ENCODE measurements at regions not wholly inside any gene's neighbourhood (a gene's known extent, or its start where the extent isn't known, plus 50 kb on each side); places are given as distances from the start of the nearest gene placed in this dataset.

GRCh38 chr4:71625005-71625404 lies 158.9 kb downstream of the GC start:
- TF ChIP-seq EZH2phosphoT487 (IDR thresholded peaks at IDR 0.05; ENCODE audit: borderline replicate concordance) (no peak), CTCF (IDR thresholded peaks at IDR 0.05 in 2 of 3, conservative IDR thresholded peaks at IDR 0.05 in 1 of 3; ENCODE audit: borderline replicate concordance in 1 of 3, insufficient read depth in 1 of 3, low read depth in 2 of 3, low read length in 2 of 3) (no peak), ELF1 (IDR thresholded peaks at IDR 0.05; ENCODE audit: borderline replicate concordance, low read depth) (no peak), YY1 (IDR thresholded peaks at IDR 0.05; ENCODE audit: extremely low read depth, insufficient replicate concordance, low read depth, low read length) (no peak), POLR2A (IDR thresholded peaks at IDR 0.05; ENCODE audit: borderline replicate concordance, extremely low read depth, insufficient read depth, insufficient read length) (no peak), POLR2AphosphoS5 (IDR thresholded peaks at IDR 0.05; ENCODE audit: low read depth, low read length) (no peak)
